HUES6 (cell line): ENCODE measurements at regions not wholly inside any gene's neighbourhood (a gene's known extent, or its start where the extent isn't known, plus 50 kb on each side); places are given as distances from the start of the nearest gene placed in this dataset.

ENCODE experiments used
- H3K27ac ChIP-seq: 2 replicates; pipeline ENCODE4 v1.7.0; 2013; ENCODE audit warnings: low read depth, mild to moderate bottlenecking, low read length, inconsistent platforms
- H3K27me3 ChIP-seq: 2 replicates; pipeline ENCODE4 v1.6.1; 2013; ENCODE audit warnings: low read length; ENCODE audit not compliant: control insufficient read depth, insufficient read depth
- H3K36me3 ChIP-seq: 2 replicates; pipeline ENCODE4 v1.6.1; 2013; ENCODE audit warnings: low read length; ENCODE audit not compliant: control insufficient read depth, insufficient read depth
- H3K4me1 ChIP-seq: 2 replicates; pipeline ENCODE4 v1.6.1; 2013; ENCODE audit warnings: low read length; ENCODE audit not compliant: control insufficient read depth, insufficient read depth
- H3K4me3 ChIP-seq: 2 replicates; pipeline ENCODE4 v1.5.1; 2013; ENCODE audit warnings: low read depth, low read length
- H3K9ac ChIP-seq: one replicate; pipeline ENCODE4 v1.6.1; 2013; ENCODE audit warnings: mild to moderate bottlenecking, low read length
- H3K9me3 ChIP-seq: 2 replicates; pipeline ENCODE4 v1.6.1; 2013; ENCODE audit warnings: low read depth, low read length; ENCODE audit not compliant: control insufficient read depth, insufficient read depth

DNA sequence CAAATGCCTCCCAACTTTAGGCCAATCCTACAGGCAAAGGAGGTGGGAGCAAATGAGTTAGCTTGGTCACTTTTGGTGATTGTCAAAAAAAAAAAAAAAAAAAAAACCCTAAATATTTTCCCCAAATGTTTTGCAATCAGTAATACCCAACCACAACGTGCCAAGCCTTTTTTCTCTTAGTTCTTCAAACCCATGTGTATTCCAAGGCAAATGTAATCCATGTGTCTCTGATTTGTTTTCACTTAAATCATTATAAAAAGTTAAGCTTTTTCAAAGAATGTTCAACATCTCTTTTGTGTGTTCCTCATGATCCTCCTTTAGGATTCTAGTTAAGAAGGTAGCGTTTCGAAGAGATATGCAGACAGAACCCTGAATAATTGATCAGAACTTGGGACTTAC, 328.4 kb downstream of the PAPSS1 start:
- Histone ChIP-seq H3K9me3 (peaks cover 2% of the 10 kb centered on the region; the same call in 1 of the 2 replicates), H3K27me3 (no peaks in the 10 kb centered on the region), H3K4me1 (peaks cover 2% of the 10 kb centered on the region; the same call in 1 of the 2 replicates), H3K27ac (no peak overlapping the region), H3K4me3 (no peak overlapping the region), H3K36me3 (no peaks in the 10 kb centered on the region), H3K9ac (no peak overlapping the region)

DNA sequence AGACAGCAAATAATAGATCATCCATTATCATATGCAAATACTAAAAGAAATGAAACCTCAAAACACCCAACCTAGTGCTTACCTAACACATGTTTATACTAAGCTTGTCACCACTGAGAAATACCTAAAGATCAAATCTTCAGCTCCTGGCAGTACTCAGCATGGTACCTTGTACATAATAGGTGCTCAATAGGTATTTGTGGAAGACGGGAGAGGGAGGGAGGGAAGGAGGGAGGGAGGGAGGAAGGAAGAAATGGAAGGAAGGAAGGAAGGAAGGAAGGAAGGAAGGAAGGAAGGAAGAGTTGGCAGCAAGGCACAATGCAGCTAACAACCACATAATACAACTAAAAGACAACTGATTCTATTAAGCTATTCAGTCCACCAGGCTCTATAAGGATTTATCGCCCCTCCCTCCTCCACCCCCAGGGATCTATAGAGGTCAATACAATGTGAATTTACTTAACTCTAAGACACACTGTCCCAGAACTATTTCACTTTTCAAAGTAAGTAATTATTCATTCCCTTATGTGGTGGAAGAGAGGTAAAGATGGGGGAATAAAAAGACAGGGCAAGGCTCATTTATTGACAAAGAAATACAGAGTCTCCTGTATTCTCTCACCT, 328.9 kb downstream of the PAPSS1 start:
- H3K4me1 ChIP-seq, result peaks cover 2% of the 10 kb centered on the region; the same call in 1 of the 2 replicates
- no peaks in the 10 kb centered on the region for H3K36me3 ChIP-seq
- no peak overlapping the region for H3K9ac ChIP-seq
- H3K9me3 ChIP-seq, result peaks cover 4% of the 10 kb centered on the region; the same call in 1 of the 2 replicates
- no peak overlapping the region for H3K27ac ChIP-seq
- H3K27me3 ChIP-seq, result no peaks in the 10 kb centered on the region
- H3K4me3 ChIP-seq, result no peak overlapping the region

DNA sequence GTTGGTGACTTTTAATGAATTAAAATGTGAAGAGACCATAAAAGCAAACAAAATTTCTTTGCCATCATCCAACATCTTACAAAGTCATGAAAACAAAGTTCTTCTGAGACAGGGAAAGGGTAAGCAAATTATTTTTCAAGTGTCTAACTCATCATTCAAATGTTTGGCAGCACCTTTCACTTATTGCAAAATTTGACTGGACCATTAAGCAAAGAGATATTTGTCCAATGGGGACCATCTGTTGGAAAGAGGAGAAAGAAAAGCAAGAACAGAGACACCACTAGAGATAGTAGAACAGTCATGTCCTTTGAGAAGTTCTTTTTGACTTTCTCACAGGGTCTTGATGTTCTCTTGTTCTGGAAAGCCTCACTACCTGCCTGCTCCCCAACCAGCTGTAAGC, 330.1 kb downstream of the PAPSS1 start:
- Histone ChIP-seq H3K27ac (no peak overlapping the region), H3K4me1 (peaks cover 2% of the 10 kb centered on the region; the same call in 1 of the 2 replicates), H3K36me3 (no peaks in the 10 kb centered on the region), H3K27me3 (no peaks in the 10 kb centered on the region), H3K9ac (no peak overlapping the region), H3K4me3 (no peak overlapping the region), H3K9me3 (peaks cover 4% of the 10 kb centered on the region; the same call in 1 of the 2 replicates)

DNA sequence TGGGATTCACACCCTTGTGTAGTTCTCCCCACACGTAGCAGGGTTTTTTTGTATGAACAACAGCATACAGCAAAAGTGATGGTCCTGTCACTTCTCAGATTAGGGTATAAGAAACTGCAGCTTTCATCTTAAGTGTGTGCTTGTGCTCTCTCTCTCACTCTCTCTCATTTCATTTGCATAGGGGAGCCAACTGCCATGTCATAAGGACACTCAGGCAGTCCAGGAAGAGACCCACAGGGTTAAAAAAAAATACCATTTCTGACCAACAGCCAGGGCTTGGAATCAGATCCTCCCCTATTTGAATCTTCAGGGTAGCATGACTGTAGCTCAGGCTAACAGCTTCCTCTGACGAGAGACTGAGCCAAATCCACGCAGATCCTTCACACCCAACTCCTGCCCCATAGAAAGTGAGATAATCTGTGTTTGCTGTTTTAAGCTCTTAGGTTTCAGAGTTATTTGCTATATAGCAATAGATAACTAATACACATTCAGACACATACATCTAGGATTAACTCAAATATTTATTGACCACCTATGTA, 331.2 kb downstream of the PAPSS1 start:
- no peak overlapping the region for H3K9ac ChIP-seq
- H3K4me3 ChIP-seq, result no peak overlapping the region
- H3K27me3 ChIP-seq, result no peaks in the 10 kb centered on the region
- H3K27ac ChIP-seq, result no peak overlapping the region
- H3K4me1 ChIP-seq, result peaks cover 2% of the 10 kb centered on the region; the same call in 1 of the 2 replicates
- H3K36me3 ChIP-seq, result no peaks in the 10 kb centered on the region
- peaks cover 4% of the 10 kb centered on the region; the same call in 1 of the 2 replicates for H3K9me3 ChIP-seq

DNA sequence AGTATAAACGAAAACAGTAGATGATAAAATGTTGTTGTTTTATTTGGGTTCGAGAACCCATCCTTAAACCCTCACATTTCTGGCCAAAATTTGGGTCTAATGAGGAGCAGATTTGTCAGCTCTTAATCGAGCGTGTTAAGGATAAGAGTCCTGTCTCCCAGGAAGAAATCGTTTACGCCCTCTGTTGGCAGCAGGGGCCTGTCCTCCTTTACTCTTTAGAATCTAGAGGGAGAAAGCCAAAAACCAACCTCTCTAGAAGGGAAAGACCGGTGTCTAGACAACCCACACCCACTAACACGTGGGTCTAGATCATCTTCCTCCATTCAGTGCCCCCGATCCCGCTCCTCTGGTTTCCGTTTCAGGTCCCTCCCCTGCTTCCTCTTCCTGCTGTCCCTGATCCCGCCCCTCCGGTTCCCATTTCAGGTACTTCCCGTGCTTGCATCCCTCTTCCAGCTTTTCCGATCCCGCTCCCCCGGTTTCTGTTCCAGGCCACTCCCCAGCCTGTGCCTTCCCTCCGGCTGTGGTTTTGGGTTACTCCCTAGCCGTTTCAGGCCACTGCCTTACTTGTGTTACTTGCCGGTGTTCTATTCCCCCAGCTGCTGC, 339.1 kb downstream of the PAPSS1 start:
- no peak overlapping the region for H3K9ac ChIP-seq
- no peaks in the 10 kb centered on the region for H3K4me1 ChIP-seq
- H3K4me3 ChIP-seq, result no peak overlapping the region

DNA sequence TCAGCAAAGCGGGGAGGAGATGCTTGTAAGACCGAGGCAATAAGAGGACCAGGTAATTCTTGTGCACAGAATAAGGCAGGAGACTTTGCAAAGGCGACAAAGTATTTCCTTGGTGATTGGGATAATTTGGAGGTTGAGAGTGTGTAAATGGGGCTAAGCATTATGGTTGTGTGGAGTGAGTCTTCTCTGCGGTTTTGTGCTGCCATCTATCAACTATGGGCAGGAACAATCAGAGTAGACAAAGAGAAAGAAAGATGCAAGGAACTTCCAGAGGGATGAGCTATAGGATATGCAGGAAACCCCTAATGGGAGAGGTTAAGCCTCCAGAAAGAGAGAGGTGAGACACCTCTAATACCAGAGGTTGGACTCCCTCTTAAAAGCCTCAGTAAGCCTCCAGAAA, 339.8 kb downstream of the PAPSS1 start:
- Histone ChIP-seq H3K4me3 (no peak overlapping the region), H3K9me3 (peaks cover 13% of the 10 kb centered on the region; the same call in 1 of the 2 replicates), H3K9ac (no peak overlapping the region), H3K4me1 (no peaks in the 10 kb centered on the region), H3K27me3 (no peaks in the 10 kb centered on the region), H3K27ac (no peak overlapping the region), H3K36me3 (no peaks in the 10 kb centered on the region)

More for the DNA sequence above, 339.1 kb downstream of the PAPSS1 start:
- Histone ChIP-seq H3K27me3 (no peaks in the 10 kb centered on the region), H3K9me3 (peaks cover 13% of the 10 kb centered on the region; the same call in 1 of the 2 replicates), H3K27ac (no peak overlapping the region), H3K36me3 (no peaks in the 10 kb centered on the region)

DNA sequence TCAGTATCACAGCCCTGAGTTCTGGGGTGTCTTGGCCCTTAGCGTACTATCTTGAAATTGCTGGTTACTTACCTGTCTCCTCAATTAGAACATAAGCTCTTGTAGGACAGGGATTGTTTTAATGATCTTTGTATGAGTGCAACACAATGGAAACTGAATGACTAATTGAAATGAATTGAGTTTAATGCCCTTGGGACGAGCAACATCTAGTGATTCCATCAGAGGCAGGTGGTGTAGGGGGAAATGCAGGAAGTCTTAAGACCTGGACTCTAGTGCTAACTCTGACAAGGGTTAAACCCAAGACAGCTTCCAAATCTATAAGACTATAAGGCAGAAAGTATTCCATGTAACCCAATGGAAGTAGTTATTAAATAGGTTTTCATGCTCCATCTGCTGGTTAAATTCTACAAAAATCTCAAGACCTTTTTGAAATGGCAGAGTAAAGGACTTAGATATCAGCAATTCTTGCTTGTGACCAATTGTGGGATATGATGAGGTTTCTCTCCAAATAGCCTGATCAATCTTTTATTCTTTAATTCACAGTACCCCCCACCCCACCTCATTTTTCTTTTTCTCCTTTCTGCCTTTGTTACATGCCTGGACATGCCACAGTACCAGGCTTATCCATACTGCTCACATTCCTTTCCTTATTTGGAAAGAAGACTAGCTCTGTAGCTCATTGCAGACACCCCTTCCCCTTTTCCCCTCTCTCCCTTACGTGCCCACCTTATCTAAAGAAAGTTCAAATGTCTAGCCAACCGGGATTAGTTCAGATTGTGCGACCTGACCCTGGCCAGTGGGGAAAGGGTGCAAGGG, 340.8 kb downstream of the PAPSS1 start:
- H3K9me3 ChIP-seq, result peaks cover 13% of the 10 kb centered on the region; the same call in 1 of the 2 replicates
- no peak overlapping the region for H3K27ac ChIP-seq
- no peak overlapping the region for H3K4me3 ChIP-seq

DNA sequence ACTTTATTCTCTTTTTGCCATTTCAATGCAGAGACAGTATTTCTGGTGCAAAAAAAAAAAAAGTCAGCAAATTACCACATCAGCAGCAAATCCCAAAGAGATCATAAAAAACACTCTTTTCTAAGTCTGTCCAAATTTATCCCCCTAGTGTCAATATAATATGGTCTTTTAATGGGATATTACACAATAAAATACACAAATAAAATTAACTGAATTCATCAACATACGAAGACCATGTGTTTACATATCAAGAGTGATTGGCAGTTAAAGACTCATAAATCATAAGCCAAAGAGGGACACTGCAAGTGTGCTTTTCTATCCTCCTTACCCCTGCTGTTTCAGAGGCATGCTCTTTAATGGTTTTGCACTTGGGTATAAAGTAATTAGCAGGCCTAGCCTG, 340.2 kb upstream of the DKK2 start:
- no peak overlapping the region for H3K9ac ChIP-seq
- no peaks in the 10 kb centered on the region for H3K36me3 ChIP-seq
- H3K9me3 ChIP-seq, result peaks cover 11% of the 10 kb centered on the region; the same call in 1 of the 2 replicates
- H3K27me3 ChIP-seq, result no peaks in the 10 kb centered on the region
- H3K4me3 ChIP-seq, result no peak overlapping the region
- no peak overlapping the region for H3K27ac ChIP-seq
- H3K4me1 ChIP-seq, result no peaks in the 10 kb centered on the region

More for the DNA sequence above, 340.8 kb downstream of the PAPSS1 start:
- Histone ChIP-seq H3K36me3 (no peaks in the 10 kb centered on the region), H3K9ac (no peak overlapping the region), H3K27me3 (no peaks in the 10 kb centered on the region), H3K4me1 (no peaks in the 10 kb centered on the region)

DNA sequence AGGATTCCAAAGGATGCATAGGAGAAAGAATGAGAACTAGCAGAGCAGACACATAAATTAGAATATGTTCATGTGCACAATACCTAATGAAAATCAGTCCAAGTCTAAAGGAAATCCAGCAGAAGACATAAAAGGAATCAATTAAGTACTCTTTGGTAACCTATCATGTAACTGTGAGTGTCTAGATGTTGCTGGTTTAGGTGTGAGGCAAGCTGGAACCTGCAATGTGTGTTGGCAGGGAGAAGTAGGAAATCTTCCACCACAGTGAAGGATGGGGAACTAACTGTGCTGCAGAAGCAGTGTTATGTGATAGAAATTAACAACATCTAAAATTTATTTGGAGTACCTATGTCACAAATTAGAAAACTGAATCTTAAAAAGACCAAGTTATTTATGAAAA, 330.8 kb upstream of the DKK2 start:
- no peak overlapping the region for H3K9ac ChIP-seq
- no peak overlapping the region for H3K27ac ChIP-seq
- H3K36me3 ChIP-seq, result no peaks in the 10 kb centered on the region
- H3K4me3 ChIP-seq, result no peak overlapping the region
- H3K27me3 ChIP-seq, result no peaks in the 10 kb centered on the region
- peaks cover 12% of the 10 kb centered on the region; the same call in 1 of the 2 replicates for H3K4me1 ChIP-seq
- no peaks in the 10 kb centered on the region for H3K9me3 ChIP-seq

DNA sequence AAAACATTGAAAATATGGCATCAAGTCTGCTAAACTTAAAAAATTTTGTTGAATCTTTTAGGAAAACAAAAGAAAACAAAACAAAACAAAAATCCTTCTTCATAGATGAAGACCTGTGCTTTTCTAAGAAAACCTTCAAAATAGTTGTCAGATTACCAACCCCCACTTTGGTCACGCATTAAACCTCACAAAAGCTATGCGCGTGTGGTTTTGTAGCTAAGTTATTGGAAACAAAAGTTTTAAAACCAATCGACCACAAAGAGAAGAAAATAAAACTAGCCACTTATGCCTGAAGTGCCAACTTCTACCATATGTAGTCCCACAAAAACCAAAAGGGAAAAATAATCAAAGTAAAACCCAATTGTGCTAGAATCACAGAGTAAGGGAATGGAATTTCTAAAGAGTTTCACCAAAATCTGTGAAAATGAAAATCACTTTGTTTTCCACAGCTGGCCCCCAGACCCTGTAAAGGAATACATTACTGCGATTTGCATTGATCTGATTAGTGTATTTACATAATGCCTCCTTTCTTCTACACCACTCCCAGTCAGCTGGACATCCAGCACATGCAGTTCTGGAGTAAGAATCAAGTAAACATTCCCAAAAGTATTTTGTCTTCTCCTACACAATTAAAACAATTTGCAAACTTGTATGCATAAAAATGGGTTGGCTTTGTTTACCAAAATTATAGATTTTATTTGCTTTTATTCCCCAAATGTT, 330.1 kb upstream of the DKK2 start:
- H3K9me3 ChIP-seq, result no peaks in the 10 kb centered on the region
- H3K4me1 ChIP-seq, result peaks cover 12% of the 10 kb centered on the region; the same call in 1 of the 2 replicates
- H3K36me3 ChIP-seq, result no peaks in the 10 kb centered on the region
- no peak overlapping the region for H3K9ac ChIP-seq
- no peak overlapping the region for H3K27ac ChIP-seq
- no peak overlapping the region for H3K4me3 ChIP-seq
- H3K27me3 ChIP-seq, result no peaks in the 10 kb centered on the region
